HepG2 (cell line): ENCODE measurements at regions not wholly inside any gene's neighbourhood (a gene's known extent, or its start where the extent isn't known, plus 50 kb on each side); places are given as distances from the start of the nearest gene placed in this dataset.

ENCODE experiments used
- DPF2 ChIP-seq: sonication (generic); formaldehyde crosslinking; IDR thresholded peaks from 2 replicates; pipeline ENCODE4 v1.4.0; 2020; ENCODE audit warnings: mild to moderate bottlenecking, low read depth, missing genetic modification reagents, borderline replicate concordance
- NAIF1 ChIP-seq: sonication (generic); formaldehyde crosslinking; IDR thresholded peaks from 2 replicates; pipeline ENCODE4 v1.5.0; 2020; ENCODE audit warnings: mild to moderate bottlenecking, missing genetic modification reagents, borderline replicate concordance
- PHF21A ChIP-seq: sonication (generic); formaldehyde crosslinking; IDR thresholded peaks from 2 replicates; pipeline ENCODE4 v1.5.0; 2020; ENCODE audit warnings: mild to moderate bottlenecking, missing genetic modification reagents
- SMAD3 ChIP-seq: sonication (generic); formaldehyde crosslinking; IDR thresholded peaks from 2 replicates; pipeline ENCODE4 v1.4.0; 2020; ENCODE audit warnings: missing genetic modification reagents
- YY1 ChIP-seq: IDR thresholded peaks from 2 replicates; pipeline ENCODE4 v1.6.1; 2011; ENCODE audit warnings: low read length, low read depth, moderate library complexity, mild to moderate bottlenecking; ENCODE audit not compliant: insufficient read depth, insufficient replicate concordance
- ZNF644 ChIP-seq: IDR thresholded peaks from 2 replicates; pipeline ENCODE4 v1.6.1; 2016; ENCODE audit warnings: low read depth
- ZNF768 ChIP-seq: sonication (generic); formaldehyde crosslinking; IDR thresholded peaks from 2 replicates; pipeline ENCODE4 v1.4.0; 2020; ENCODE audit warnings: missing genetic modification reagents
- TF ChIP-seq, protein P1 (sequence below): sonication (generic); formaldehyde crosslinking; IDR thresholded peaks from 2 replicates; pipeline ENCODE4 v1.5.0; 2020; ENCODE audit warnings: mild to moderate bottlenecking, missing genetic modification reagents, moderate library complexity
- TF ChIP-seq, protein P2 (sequence below): sonication (generic); formaldehyde crosslinking; IDR thresholded peaks from 2 replicates; pipeline ENCODE4 v1.4.0; 2020; ENCODE audit warnings: missing genetic modification reagents

DNA sequence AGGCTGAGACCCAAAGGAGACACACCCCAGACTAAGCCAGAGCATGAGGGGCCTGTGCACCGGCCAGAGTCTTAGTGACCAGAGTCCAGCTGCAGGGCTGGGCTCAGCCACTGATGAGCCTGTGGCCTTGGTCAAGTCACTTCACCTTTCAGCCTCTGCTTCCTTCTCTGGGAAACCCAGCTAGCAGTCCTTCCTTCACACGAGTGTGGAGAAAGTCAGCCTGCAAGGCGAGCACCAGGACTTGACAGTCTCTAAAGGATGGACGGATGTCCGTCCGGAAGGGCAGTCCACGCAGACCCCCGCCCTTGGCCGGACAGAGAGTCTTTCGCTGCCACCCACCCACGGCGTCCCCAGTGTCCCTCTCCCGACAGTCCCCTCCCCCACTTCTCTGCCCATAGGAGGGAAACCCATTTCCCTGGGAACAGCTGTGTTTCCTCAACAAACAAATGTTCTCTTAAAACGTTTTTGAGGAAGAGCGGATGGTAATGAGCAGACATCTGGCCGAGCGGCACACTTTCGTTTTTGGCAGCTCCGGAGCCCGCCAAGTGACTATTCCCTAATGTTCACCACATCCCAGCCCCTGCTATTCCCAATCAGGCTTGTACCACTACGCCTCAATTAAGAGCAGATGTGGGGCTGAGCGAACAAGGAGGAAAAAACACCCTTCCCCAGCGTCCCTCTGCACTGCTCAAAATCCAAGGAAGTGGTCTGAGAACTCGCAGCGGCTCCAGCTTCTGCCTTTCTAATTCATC, 129.1 kb upstream of the SMAD3 start:
- TF ChIP-seq, protein P1, sequence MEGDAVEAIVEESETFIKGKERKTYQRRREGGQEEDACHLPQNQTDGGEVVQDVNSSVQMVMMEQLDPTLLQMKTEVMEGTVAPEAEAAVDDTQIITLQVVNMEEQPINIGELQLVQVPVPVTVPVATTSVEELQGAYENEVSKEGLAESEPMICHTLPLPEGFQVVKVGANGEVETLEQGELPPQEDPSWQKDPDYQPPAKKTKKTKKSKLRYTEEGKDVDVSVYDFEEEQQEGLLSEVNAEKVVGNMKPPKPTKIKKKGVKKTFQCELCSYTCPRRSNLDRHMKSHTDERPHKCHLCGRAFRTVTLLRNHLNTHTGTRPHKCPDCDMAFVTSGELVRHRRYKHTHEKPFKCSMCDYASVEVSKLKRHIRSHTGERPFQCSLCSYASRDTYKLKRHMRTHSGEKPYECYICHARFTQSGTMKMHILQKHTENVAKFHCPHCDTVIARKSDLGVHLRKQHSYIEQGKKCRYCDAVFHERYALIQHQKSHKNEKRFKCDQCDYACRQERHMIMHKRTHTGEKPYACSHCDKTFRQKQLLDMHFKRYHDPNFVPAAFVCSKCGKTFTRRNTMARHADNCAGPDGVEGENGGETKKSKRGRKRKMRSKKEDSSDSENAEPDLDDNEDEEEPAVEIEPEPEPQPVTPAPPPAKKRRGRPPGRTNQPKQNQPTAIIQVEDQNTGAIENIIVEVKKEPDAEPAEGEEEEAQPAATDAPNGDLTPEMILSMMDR (CRISPR knock-in tag): no peak
- no peak for TF ChIP-seq SMAD3
- TF ChIP-seq, protein P2, sequence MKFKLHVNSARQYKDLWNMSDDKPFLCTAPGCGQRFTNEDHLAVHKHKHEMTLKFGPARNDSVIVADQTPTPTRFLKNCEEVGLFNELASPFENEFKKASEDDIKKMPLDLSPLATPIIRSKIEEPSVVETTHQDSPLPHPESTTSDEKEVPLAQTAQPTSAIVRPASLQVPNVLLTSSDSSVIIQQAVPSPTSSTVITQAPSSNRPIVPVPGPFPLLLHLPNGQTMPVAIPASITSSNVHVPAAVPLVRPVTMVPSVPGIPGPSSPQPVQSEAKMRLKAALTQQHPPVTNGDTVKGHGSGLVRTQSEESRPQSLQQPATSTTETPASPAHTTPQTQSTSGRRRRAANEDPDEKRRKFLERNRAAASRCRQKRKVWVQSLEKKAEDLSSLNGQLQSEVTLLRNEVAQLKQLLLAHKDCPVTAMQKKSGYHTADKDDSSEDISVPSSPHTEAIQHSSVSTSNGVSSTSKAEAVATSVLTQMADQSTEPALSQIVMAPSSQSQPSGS (CRISPR knock-in tag): no peak
- TF ChIP-seq ZNF768: no peak
- TF ChIP-seq ZNF644: no peak
- TF ChIP-seq DPF2: no peak
- no peak for TF ChIP-seq NAIF1 (CRISPR knock-in tag)
- TF ChIP-seq PHF21A: no peak
- TF ChIP-seq YY1: no peak
